ENCODE measurements at regions not wholly inside any gene's neighbourhood (a gene's known extent, or its start where the extent isn't known, plus 50 kb on each side); places are given as distances from the start of the nearest gene placed in this dataset.

- no peaks in the 10 kb centered on the region for H3K36me3 ChIP-seq (ENCODE audit: control insufficient read depth in 1 of 2, insufficient read depth in 2 of 2, low read length in 2 of 2)
- H3K9me3 ChIP-seq (ENCODE audit: insufficient read depth, low read depth, low read length) = no peaks in the 10 kb centered on the region
- H3K27me3 ChIP-seq (ENCODE audit: insufficient read depth, low read length) = no peaks in the 10 kb centered on the region
- no peak for DNase-seq
- no peak overlapping the region for H3K4ac ChIP-seq (ENCODE audit: low read depth, low read length)
- H3K79me2 ChIP-seq (ENCODE audit: control insufficient read depth, insufficient read depth, low read length, poor library complexity) = no peaks in the 10 kb centered on the region
- H2AK5ac ChIP-seq (ENCODE audit: low read length) = no peak overlapping the region
- H3K4me2 ChIP-seq (ENCODE audit: low read length) = no peak overlapping the region
- H3K9ac ChIP-seq (ENCODE audit: low read length) = no peak overlapping the region
- no peaks in the 10 kb centered on the region for H3K4me1 ChIP-seq (ENCODE audit: control insufficient read depth in 1 of 2, insufficient read depth in 2 of 2, low read length in 2 of 2)
- H4K12ac ChIP-seq (ENCODE audit: low read depth, low read length) = no peak overlapping the region
- no peak overlapping the region for H2BK12ac ChIP-seq (ENCODE audit: low read length)
- H2BK120ac ChIP-seq (ENCODE audit: insufficient read depth, low read length, poor library complexity) = no peak overlapping the region
- H3K79me1 ChIP-seq (ENCODE audit: low read length) = no peaks in the 10 kb centered on the region
- no peak overlapping the region for H2AFZ ChIP-seq (ENCODE audit: insufficient read depth, low read length, poor library complexity)
- no peak overlapping the region for H3K23ac ChIP-seq (ENCODE audit: low read length)
- H3K14ac ChIP-seq (ENCODE audit: low read length) = no peak overlapping the region
- no peak overlapping the region for H3K18ac ChIP-seq (ENCODE audit: low read length)
- H4K8ac ChIP-seq (ENCODE audit: low read depth, low read length) = no peak overlapping the region
- H3K27ac ChIP-seq (ENCODE audit: low read depth, low read length) = no peak overlapping the region
- no CpG with 5 or more reads among the region's 1 CpG for WGBS (ENCODE audit: extremely low coverage, insufficient coverage, insufficient read length)
- H2BK5ac ChIP-seq (ENCODE audit: low read depth, low read length, poor library complexity) = no peak overlapping the region
- no peak overlapping the region for H3K4me3 ChIP-seq (ENCODE audit: low read depth, low read length)
- no peak overlapping the region for H4K91ac ChIP-seq (ENCODE audit: low read depth, low read length)
Observed at GRCh38 chr5:152259702-152260101, 145.4 kb downstream of the NMUR2 start.

- Histone ChIP-seq H3K9me3 (ENCODE audit: insufficient read depth, low read depth, low read length) (no peaks in the 10 kb centered on the region), H2BK12ac (ENCODE audit: low read length) (no peak overlapping the region), H3K79me1 (ENCODE audit: low read length) (no peaks in the 10 kb centered on the region), H3K4me3 (ENCODE audit: low read depth, low read length) (no peak overlapping the region), H4K12ac (ENCODE audit: low read depth, low read length) (no peak overlapping the region), H3K9ac (ENCODE audit: low read length) (peak overlapping the region; percentile 21), H3K79me2 (ENCODE audit: control insufficient read depth, insufficient read depth, low read length, poor library complexity) (no peaks in the 10 kb centered on the region), H4K8ac (ENCODE audit: low read depth, low read length) (no peak overlapping the region), H2BK5ac (ENCODE audit: low read depth, low read length, poor library complexity) (no peak overlapping the region), H3K4me2 (ENCODE audit: low read length) (no peak overlapping the region), H2AFZ (ENCODE audit: insufficient read depth, low read length, poor library complexity) (no peak overlapping the region), H3K27ac (ENCODE audit: low read depth, low read length) (no peak overlapping the region), H3K27me3 (ENCODE audit: insufficient read depth, low read length) (no peaks in the 10 kb centered on the region), H2BK120ac (ENCODE audit: insufficient read depth, low read length, poor library complexity) (no peak overlapping the region), H2AK5ac (ENCODE audit: low read length) (no peak overlapping the region), H3K4ac (ENCODE audit: low read depth, low read length) (no peak overlapping the region), H3K14ac (ENCODE audit: low read length) (no peak overlapping the region), H3K23ac (ENCODE audit: low read length) (no peak overlapping the region), H4K91ac (ENCODE audit: low read depth, low read length) (no peak overlapping the region), H3K18ac (ENCODE audit: low read length) (no peak overlapping the region), H3K36me3 (ENCODE audit: control insufficient read depth in 1 of 2, insufficient read depth in 2 of 2, low read length in 2 of 2) (no peaks in the 10 kb centered on the region), H3K4me1 (ENCODE audit: control insufficient read depth in 1 of 2, insufficient read depth in 2 of 2, low read length in 2 of 2) (no peaks in the 10 kb centered on the region)
- no peak for DNase-seq
- WGBS (ENCODE audit: extremely low coverage, insufficient coverage, insufficient read length) = no CpG with 5 or more reads among the region's 3 CpGs
Observed at GRCh38 chr5:152256580-152256979, 148.5 kb downstream of the NMUR2 start.

- Histone ChIP-seq H3K9me3 (ENCODE audit: insufficient read depth, low read depth, low read length) (no peaks in the 10 kb centered on the region), H4K8ac (ENCODE audit: low read depth, low read length) (no peak overlapping the region), H2AFZ (ENCODE audit: insufficient read depth, low read length, poor library complexity) (no peak overlapping the region), H4K12ac (ENCODE audit: low read depth, low read length) (no peak overlapping the region), H2AK5ac (ENCODE audit: low read length) (no peak overlapping the region), H3K36me3 (ENCODE audit: control insufficient read depth in 1 of 2, insufficient read depth in 2 of 2, low read length in 2 of 2) (no peaks in the 10 kb centered on the region), H3K79me2 (ENCODE audit: control insufficient read depth, insufficient read depth, low read length, poor library complexity) (no peaks in the 10 kb centered on the region), H3K4me2 (ENCODE audit: low read length) (no peak overlapping the region), H3K18ac (ENCODE audit: low read length) (no peak overlapping the region), H3K79me1 (ENCODE audit: low read length) (no peaks in the 10 kb centered on the region), H2BK120ac (ENCODE audit: insufficient read depth, low read length, poor library complexity) (no peak overlapping the region), H3K23ac (ENCODE audit: low read length) (no peak overlapping the region), H3K27ac (ENCODE audit: low read depth, low read length) (no peak overlapping the region), H3K4me1 (ENCODE audit: control insufficient read depth in 1 of 2, insufficient read depth in 2 of 2, low read length in 2 of 2) (no peaks in the 10 kb centered on the region), H2BK5ac (ENCODE audit: low read depth, low read length, poor library complexity) (no peak overlapping the region), H3K14ac (ENCODE audit: low read length) (no peak overlapping the region), H3K9ac (ENCODE audit: low read length) (no peak overlapping the region), H3K4ac (ENCODE audit: low read depth, low read length) (no peak overlapping the region), H3K27me3 (ENCODE audit: insufficient read depth, low read length) (no peaks in the 10 kb centered on the region), H4K91ac (ENCODE audit: low read depth, low read length) (no peak overlapping the region), H2BK12ac (ENCODE audit: low read length) (no peak overlapping the region), H3K4me3 (ENCODE audit: low read depth, low read length) (no peak overlapping the region)
- no peak for DNase-seq
- WGBS (ENCODE audit: extremely low coverage, insufficient coverage, insufficient read length) = no CpG with 5 or more reads among the region's 3 CpGs
Observed at GRCh38 chr5:152255411-152255810, 149.7 kb downstream of the NMUR2 start.

GRCh38 chr5:152247850-152248385, 157.2 kb downstream of the NMUR2 start:
- Histone ChIP-seq H3K4me2 (ENCODE audit: low read length) (no peak overlapping the region), H3K79me1 (ENCODE audit: low read length) (no peaks in the 10 kb centered on the region), H3K14ac (ENCODE audit: low read length) (no peak overlapping the region), H3K23ac (ENCODE audit: low read length) (no peak overlapping the region), H3K79me2 (ENCODE audit: control insufficient read depth, insufficient read depth, low read length, poor library complexity) (no peaks in the 10 kb centered on the region), H3K4me3 (ENCODE audit: low read depth, low read length) (no peak overlapping the region), H3K9me3 (ENCODE audit: insufficient read depth, low read depth, low read length) (no peaks in the 10 kb centered on the region), H2BK12ac (ENCODE audit: low read length) (no peak overlapping the region), H3K27me3 (ENCODE audit: insufficient read depth, low read length) (no peaks in the 10 kb centered on the region), H3K4me1 (ENCODE audit: control insufficient read depth in 1 of 2, insufficient read depth in 2 of 2, low read length in 2 of 2) (no peaks in the 10 kb centered on the region), H3K36me3 (ENCODE audit: control insufficient read depth in 1 of 2, insufficient read depth in 2 of 2, low read length in 2 of 2) (no peaks in the 10 kb centered on the region), H3K18ac (ENCODE audit: low read length) (no peak overlapping the region), H2AK5ac (ENCODE audit: low read length) (no peak overlapping the region), H4K91ac (ENCODE audit: low read depth, low read length) (no peak overlapping the region), H2BK5ac (ENCODE audit: low read depth, low read length, poor library complexity) (no peak overlapping the region), H4K12ac (ENCODE audit: low read depth, low read length) (no peak overlapping the region), H2AFZ (ENCODE audit: insufficient read depth, low read length, poor library complexity) (no peak overlapping the region), H2BK120ac (ENCODE audit: insufficient read depth, low read length, poor library complexity) (no peak overlapping the region), H3K4ac (ENCODE audit: low read depth, low read length) (no peak overlapping the region), H4K8ac (ENCODE audit: low read depth, low read length) (no peak overlapping the region), H3K27ac (ENCODE audit: low read depth, low read length) (no peak overlapping the region), H3K9ac (ENCODE audit: low read length) (no peak overlapping the region)
- WGBS (ENCODE audit: extremely low coverage, insufficient coverage, insufficient read length) = no CpG with 5 or more reads among the region's 2 CpGs
- DNase-seq = no peak

Measured in trophoblast cell (in vitro differentiated cells and primary cell).